ENCODE measurements at regions not wholly inside any gene's neighbourhood (a gene's known extent, or its start where the extent isn't known, plus 50 kb on each side); places are given as distances from the start of the nearest gene placed in this dataset.

GRCh38 chr10:53543410-53543809, 770.8 kb upstream of the MBL2 start:
- no peak for TF ChIP-seq POLR2A (IDR thresholded peaks at IDR 0.05)
- TF ChIP-seq CTCF (IDR thresholded peaks at IDR 0.05): no peak
